GM12878 (cell line): ENCODE measurements at regions not wholly inside any gene's neighbourhood (a gene's known extent, or its start where the extent isn't known, plus 50 kb on each side); places are given as distances from the start of the nearest gene placed in this dataset.

Experiments used
- ATAC-seq: fragments of 200-7000 bp; cut with Tn5 transposase; 3 replicates; pipeline ENCODE4 v1.9.1; 2020; ENCODE audit warnings: mild to moderate bottlenecking, moderate library complexity
- BruUV-seq: library from RNA; stranded (reverse); fragments of 400-500 nt; replicated peaks from 2 replicates; lab custom pipeline; 2021; lab: Mats Ljungman, UMichigan
- CTCF ChIA-PET: fragments of 300-600 bp; sonication (Branson Sonifier 250); formaldehyde crosslinking; extraction: SDS; loops from one replicate; lab custom pipeline; 2021; ENCODE audit warnings: inconsistent platforms; lab: Yijun Ruan, JAX
- POLR2A ChIA-PET: fragments of 350-600 bp; formaldehyde crosslinking; extraction: SDS; loops from one replicate; lab custom pipeline; 2021; ENCODE audit warnings: inconsistent platforms; lab: Charles Lee
- RAD21 ChIA-PET: fragments of 300-600 bp; sonication (Branson Sonifier 250); formaldehyde crosslinking; loops from one replicate; lab custom pipeline; 2023; ENCODE audit warnings: antibody characterized with exemption; ENCODE audit not compliant: unreplicated experiment; lab: Charles Lee
- SMC1A ChIA-PET: fragments of 300-600 bp; sonication (Branson Sonifier 250); formaldehyde crosslinking; loops from one replicate; lab custom pipeline; 2023; ENCODE audit not compliant: unreplicated experiment, uncharacterized antibody; lab: Charles Lee
- DNase-seq: peaks from one replicate; pipeline ENCODE4 v3.0.0-alpha.2; 2011; ENCODE audit warnings: low read depth, low spot score
- FAIRE-seq: peaks from 3 replicates; lab custom pipeline; 2011; peaks lifted over from hg19 to GRCh38; lab: Jason Lieb, UNC
- H2AFZ ChIP-seq: 2 replicates; pipeline ENCODE4 v1.6.0; 2011; ENCODE audit warnings: low read depth, low read length, control low read depth; ENCODE audit not compliant: control insufficient read depth
- H3K27ac ChIP-seq: 2 replicates; pipeline ENCODE4 v1.5.1; 2011; ENCODE audit warnings: control low read depth; ENCODE audit not compliant: control insufficient read depth, insufficient read depth
- H3K27me3 ChIP-seq, 2 experiments: replicated peaks in 1 of 2; 2 replicates each; pipeline versions ENCODE4 v1.6.0 to v1.6.1; 2011; ENCODE audit warnings: low read length in 1 of 2; ENCODE audit not compliant: control insufficient read depth in 2 of 2, insufficient read depth in 2 of 2
- H3K36me3 ChIP-seq, 2 experiments: 2 replicates each; pipeline ENCODE4 v1.5.1; 2011; ENCODE audit warnings: low read length in 1 of 2; ENCODE audit not compliant: control insufficient read depth in 2 of 2, insufficient read depth in 2 of 2
- H3K4me1 ChIP-seq: 2 replicates; pipeline ENCODE4 v1.6.1; 2011; ENCODE audit warnings: mild to moderate bottlenecking, low read length, moderate library complexity, mixed read lengths; ENCODE audit not compliant: control insufficient read depth, insufficient read depth
- H3K4me2 ChIP-seq: 2 replicates; pipeline ENCODE4 v1.6.0; 2011; ENCODE audit warnings: control low read depth; ENCODE audit not compliant: control insufficient read depth, insufficient read depth
- H3K4me3 ChIP-seq: fragments of 200-600 bp; sonication (generic); 2 replicates; pipeline ENCODE4 v1.5.1; 2016
- H3K79me2 ChIP-seq: 2 replicates; pipeline ENCODE4 v1.6.0; 2011; ENCODE audit warnings: low read length; ENCODE audit not compliant: control insufficient read depth, insufficient read depth
- H3K9ac ChIP-seq: 2 replicates; pipeline ENCODE4 v1.8.0; 2011; ENCODE audit warnings: low read length, control low read depth, mixed read lengths; ENCODE audit not compliant: control insufficient read depth, insufficient read depth
- H3K9me3 ChIP-seq: replicated peaks from 3 replicates; pipeline ENCODE4 v1.5.1; 2011; ENCODE audit warnings: mild to moderate bottlenecking, low read length; ENCODE audit not compliant: control insufficient read depth, insufficient read depth
- H4K20me1 ChIP-seq: 2 replicates; pipeline ENCODE4 v1.6.0; 2011; ENCODE audit not compliant: control insufficient read depth, insufficient read depth
- CUX1 ChIP-seq: IDR thresholded peaks from 2 replicates; pipeline ENCODE4 v1.6.1; 2012; ENCODE audit warnings: improper control_type of control experiment, low read depth, low read length; ENCODE audit not compliant: insufficient replicate concordance
- EZH2 ChIP-seq: IDR thresholded peaks from 2 replicates; pipeline ENCODE4 v1.6.1; 2012; ENCODE audit warnings: low read depth, mild to moderate bottlenecking, control low read depth, inconsistent platforms, low read length, borderline replicate concordance; ENCODE audit not compliant: control insufficient read depth
- FOXM1 ChIP-seq: IDR thresholded peaks from 2 replicates; pipeline ENCODE4 v1.6.1; 2012; ENCODE audit warnings: low read depth, mild to moderate bottlenecking, inconsistent platforms, low read length, moderate library complexity
- HDGF ChIP-seq: fragments of 450-650 bp; IDR thresholded peaks from 2 replicates; pipeline ENCODE4 v1.6.1; 2016; ENCODE audit warnings: antibody characterized with exemption
- IRF4 ChIP-seq: IDR thresholded peaks from 2 replicates; pipeline ENCODE4 v1.6.1; 2011; ENCODE audit warnings: low read depth, low read length
- MEF2B ChIP-seq: fragments of 450-650 bp; IDR thresholded peaks from 2 replicates; pipeline ENCODE4 v1.6.1; 2018; ENCODE audit warnings: mild to moderate bottlenecking, moderate library complexity; ENCODE audit not compliant: partially characterized antibody, poor library complexity, severe bottlenecking
- NR2C2 ChIP-seq: IDR thresholded peaks from 2 replicates; pipeline ENCODE4 v1.6.1; 2011; ENCODE audit warnings: borderline replicate concordance, low read depth; ENCODE audit not compliant: control insufficient read depth, insufficient read length
- SREBF2 ChIP-seq: IDR thresholded peaks from 2 replicates; pipeline ENCODE4 v1.6.1; 2012; ENCODE audit warnings: mild to moderate bottlenecking, low read length
- TAF1 ChIP-seq: IDR thresholded peaks from 2 replicates; pipeline ENCODE4 v1.6.1; 2011; ENCODE audit warnings: mild to moderate bottlenecking, low read depth, low read length, borderline replicate concordance
- TARDBP ChIP-seq: IDR thresholded peaks from 2 replicates; pipeline ENCODE4 v1.6.1; 2016; ENCODE audit warnings: borderline replicate concordance
- USF1 ChIP-seq: IDR thresholded peaks from 2 replicates; pipeline ENCODE4 v1.6.1; 2011; ENCODE audit warnings: borderline replicate concordance, low read depth, mild to moderate bottlenecking, moderate library complexity, mixed read lengths, low read length; ENCODE audit not compliant: insufficient read depth; ENCODE audit errors: extremely low read length
- ZBTB40 ChIP-seq: fragments of 450-650 bp; IDR thresholded peaks from 2 replicates; pipeline ENCODE4 v1.6.1; 2016; ENCODE audit warnings: mild to moderate bottlenecking, moderate library complexity, borderline replicate concordance
- WGBS: methylation state at CpG from one replicate; pipeline ENCODE4 v1.1.6; 2016; ENCODE audit warnings: low lambda C conversion rate; ENCODE audit not compliant: insufficient replicate concordance, insufficient coverage; ENCODE audit errors: missing lambda C conversion rate; 5-methylcytosine and 5-hydroxymethylcytosine counted together
- in situ Hi-C: fragments of 300-500 bp; cut with MboI; formaldehyde crosslinking; loops from 9 replicates; pipeline ENCODE4 v1.14.3; 2018; ENCODE audit warnings: mixed read lengths
- intact Hi-C: fragments of 100-400 bp; cut with micrococcal nuclease; formaldehyde crosslinking; loops from one replicate; pipeline ENCODE4 v1.14.2; 2022; ENCODE audit not compliant: unreplicated experiment

GRCh38 chr18:78477840-78478239, 501.8 kb upstream of the SALL3 start:
- Histone ChIP-seq H3K4me1 (no peaks in the 10 kb centered on the region), H3K36me3 (no peaks in the 10 kb centered on the region), H3K79me2 (no peaks in the 10 kb centered on the region), H3K4me3 (no peak overlapping the region), H4K20me1 (no peaks in the 10 kb centered on the region), H3K9ac (no peak overlapping the region), H2AFZ (no peak overlapping the region), H3K27ac (no peak overlapping the region), H3K27me3 (no peaks in the 10 kb centered on the region), H3K4me2 (no peak overlapping the region), H3K9me3 (no peaks in the 10 kb centered on the region; the same call in 2 of the 3 replicates)
- ChIA-PET CTCF (no interaction called here), RAD21 (no interaction called here), SMC1A (no interaction called here), POLR2A (no interaction called here)
- ATAC-seq (no peak), FAIRE-seq (no peak), DNase-seq (no peak)
- intact Hi-C loops = no loop called here
- in situ Hi-C loops = no loop called here
- TF ChIP-seq ZBTB40 = no peak
- TF ChIP-seq TARDBP = no peak
- no peak for TF ChIP-seq HDGF
- TF ChIP-seq CUX1 = no peak
- no peak for TF ChIP-seq FOXM1
- TF ChIP-seq USF1 = no peak
- no peak for TF ChIP-seq EZH2
- no peak for TF ChIP-seq TAF1
- no peak for TF ChIP-seq NR2C2
- no peak for TF ChIP-seq MEF2B
- no peak for TF ChIP-seq IRF4
- no peak for TF ChIP-seq SREBF2
- BruUV-seq = no TSS peak
- WGBS = 11% methylated on average over 8 of the region's 9 CpGs
